ENCODE measurements at regions not wholly inside any gene's neighbourhood (a gene's known extent, or its start where the extent isn't known, plus 50 kb on each side); places are given as distances from the start of the nearest gene placed in this dataset.

DNA sequence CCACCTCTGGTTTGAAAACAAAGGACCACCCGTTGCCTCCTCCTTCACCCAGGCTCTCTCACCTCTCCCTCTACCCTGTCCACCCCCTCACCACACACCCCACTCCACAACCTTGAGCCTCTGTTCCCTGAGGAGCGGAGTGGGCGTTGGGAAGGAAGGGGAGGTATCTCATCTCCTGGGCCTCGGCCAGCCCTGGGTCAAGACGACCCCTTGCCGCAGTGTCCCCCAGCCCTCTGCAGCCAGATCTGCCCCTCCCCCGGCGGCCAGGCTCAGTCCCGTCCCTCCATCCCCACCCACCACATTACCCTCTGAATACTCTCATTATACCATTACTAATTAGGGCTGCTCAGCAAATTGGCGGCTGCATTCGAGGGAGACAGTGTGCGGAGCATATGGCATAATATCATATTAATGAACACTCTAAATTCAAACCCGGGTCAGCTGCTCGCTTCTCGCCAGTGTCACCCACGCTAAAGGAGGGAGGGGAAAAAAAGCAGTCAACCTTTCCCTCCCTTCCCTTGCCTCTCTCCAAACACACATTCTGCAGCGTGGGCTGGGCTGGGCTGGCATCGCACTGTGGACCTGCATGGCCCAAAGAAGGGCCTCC lies 123.2 kb upstream of the LHX1 start:
- DNase-seq (no peak), ATAC-seq (no peak)
- H3K27me3 ChIP-seq, result peaks cover 7 to 93% (median 50%) of the 10 kb centered on the region in 9 donors
- no peak overlapping the region for H3K27ac ChIP-seq
- WGBS, 4 donors, result 43 to 59% (median 46%) methylated on average over 18 of the region's 18 CpGs
- no peaks in the 10 kb centered on the region for H3K4me1 ChIP-seq
- H3K36me3 ChIP-seq, result no peaks in the 10 kb centered on the region
- no peaks in the 10 kb centered on the region for H3K9me3 ChIP-seq
- TF ChIP-seq POLR2A (IDR thresholded peaks at IDR 0.05), result no peak
- TF ChIP-seq, protein P1, sequence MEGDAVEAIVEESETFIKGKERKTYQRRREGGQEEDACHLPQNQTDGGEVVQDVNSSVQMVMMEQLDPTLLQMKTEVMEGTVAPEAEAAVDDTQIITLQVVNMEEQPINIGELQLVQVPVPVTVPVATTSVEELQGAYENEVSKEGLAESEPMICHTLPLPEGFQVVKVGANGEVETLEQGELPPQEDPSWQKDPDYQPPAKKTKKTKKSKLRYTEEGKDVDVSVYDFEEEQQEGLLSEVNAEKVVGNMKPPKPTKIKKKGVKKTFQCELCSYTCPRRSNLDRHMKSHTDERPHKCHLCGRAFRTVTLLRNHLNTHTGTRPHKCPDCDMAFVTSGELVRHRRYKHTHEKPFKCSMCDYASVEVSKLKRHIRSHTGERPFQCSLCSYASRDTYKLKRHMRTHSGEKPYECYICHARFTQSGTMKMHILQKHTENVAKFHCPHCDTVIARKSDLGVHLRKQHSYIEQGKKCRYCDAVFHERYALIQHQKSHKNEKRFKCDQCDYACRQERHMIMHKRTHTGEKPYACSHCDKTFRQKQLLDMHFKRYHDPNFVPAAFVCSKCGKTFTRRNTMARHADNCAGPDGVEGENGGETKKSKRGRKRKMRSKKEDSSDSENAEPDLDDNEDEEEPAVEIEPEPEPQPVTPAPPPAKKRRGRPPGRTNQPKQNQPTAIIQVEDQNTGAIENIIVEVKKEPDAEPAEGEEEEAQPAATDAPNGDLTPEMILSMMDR (IDR thresholded peaks at IDR 0.05), result no peak
- H3K4me3 ChIP-seq, result no peak overlapping the region
- intact Hi-C loops (cut with DNase I), result no loop called here

DNA sequence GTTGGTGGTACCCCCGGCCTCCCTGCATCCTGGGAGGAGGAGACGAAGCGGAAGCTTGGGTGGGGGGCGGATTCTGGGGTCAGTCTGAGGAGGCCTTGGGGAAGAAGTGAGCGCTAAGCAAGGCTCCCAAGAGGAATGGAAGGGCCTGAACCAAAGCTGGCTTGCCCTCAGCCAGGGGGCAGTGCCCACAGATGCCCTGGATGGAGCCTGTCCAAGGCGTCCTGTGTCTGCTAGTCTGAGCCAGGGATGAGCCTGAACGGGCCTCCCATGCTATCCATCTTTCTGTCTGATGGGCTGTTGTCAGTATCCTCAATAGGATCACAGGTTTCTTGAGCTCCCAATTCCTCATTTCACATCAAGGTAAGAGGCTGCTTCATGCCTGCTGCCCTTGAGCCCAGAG lies 122.3 kb upstream of the LHX1 start:
- Histone ChIP-seq H3K27ac (no peak overlapping the region), H3K27me3 (peaks cover 3 to 93% (median 43%) of the 10 kb centered on the region in 9 donors), H3K4me1 (no peaks in the 10 kb centered on the region), H3K9me3 (no peaks in the 10 kb centered on the region), H3K36me3 (no peaks in the 10 kb centered on the region), H3K4me3 (no peak overlapping the region)
- intact Hi-C loops (cut with DNase I), result no loop called here
- ATAC-seq, result no peak
- no peak for DNase-seq
- no peak for TF ChIP-seq POLR2A (IDR thresholded peaks at IDR 0.05)
- TF ChIP-seq, protein P1 (IDR thresholded peaks at IDR 0.05), result no peak
- WGBS, 4 donors, result 71 to 78% (median 74%) methylated on average over 7 of the region's 7 CpGs

GRCh38 chr17:36816214-36816906 lies 120.9 kb upstream of the LHX1 start:
- Histone ChIP-seq H3K9me3 (no peaks in the 10 kb centered on the region), H3K27ac (no peak overlapping the region), H3K4me1 (no peaks in the 10 kb centered on the region), H3K27me3 (peaks cover 5 to 91% (median 37%) of the 10 kb centered on the region in 9 donors), H3K4me3 (no peak overlapping the region), H3K36me3 (no peaks in the 10 kb centered on the region)
- ATAC-seq (no peak), DNase-seq (no peak)
- 59 to 68% (median 64%) methylated on average over 13 to 17 of the region's 17 CpGs for whole genome bisulfite sequencing, 4 donors
- TF ChIP-seq POLR2A (IDR thresholded peaks at IDR 0.05), result no peak
- TF ChIP-seq, protein P1 (IDR thresholded peaks at IDR 0.05), result no peak
- intact Hi-C loops (cut with DNase I), result no loop called here

- DNase-seq (no peak), ATAC-seq (no peak)
- H3K4me3 ChIP-seq, result no peak overlapping the region
- H3K27ac ChIP-seq, result no peak overlapping the region
- H3K4me1 ChIP-seq, result no peaks in the 10 kb centered on the region
- peaks cover 5 to 91% (median 32%) of the 10 kb centered on the region in 9 donors for H3K27me3 ChIP-seq
- 79 to 93% (median 82%) methylated on average over 15 of the region's 15 CpGs for WGBS, 4 donors
- H3K36me3 ChIP-seq, result no peaks in the 10 kb centered on the region
- H3K9me3 ChIP-seq, result no peaks in the 10 kb centered on the region
- intact Hi-C loops (cut with DNase I), result no loop called here
- TF ChIP-seq, protein P1 (IDR thresholded peaks at IDR 0.05), result no peak
- TF ChIP-seq POLR2A (IDR thresholded peaks at IDR 0.05), result no peak
These were observed 120.4 kb upstream of the LHX1 start for GRCh38 chr17:36816907-36817288.
